Stimulated activated CD4-positive, alpha-beta T cell treated with anti-CD3 and anti-CD28 coated beads, Interleukin-4, amount 100 ng/mL, for 48 hours (primary cell): ENCODE measurements at regions not wholly inside any gene's neighbourhood (a gene's known extent, or its start where the extent isn't known, plus 50 kb on each side); places are given as distances from the start of the nearest gene placed in this dataset.
"Not testable (repeated sequence)": the region's sequence is repeated elsewhere in the genome, so short reads cannot be mapped to it uniquely, and the experiment has no call there.

Experiments used
- DNase-seq, 2 donors: peaks; one replicate each; pipeline ENCODE4 v3.0.0-alpha.2; 2020; ENCODE audit warnings: low read depth in 2 of 2

- DNase-seq, result no peak
These were observed 112.7 kb downstream of the TANC2 start for GRCh38 chr17:63078707-63079106.

- no peak for DNase-seq
These were observed 116.3 kb downstream of the TANC2 start for GRCh38 chr17:63082273-63082861.

DNA sequence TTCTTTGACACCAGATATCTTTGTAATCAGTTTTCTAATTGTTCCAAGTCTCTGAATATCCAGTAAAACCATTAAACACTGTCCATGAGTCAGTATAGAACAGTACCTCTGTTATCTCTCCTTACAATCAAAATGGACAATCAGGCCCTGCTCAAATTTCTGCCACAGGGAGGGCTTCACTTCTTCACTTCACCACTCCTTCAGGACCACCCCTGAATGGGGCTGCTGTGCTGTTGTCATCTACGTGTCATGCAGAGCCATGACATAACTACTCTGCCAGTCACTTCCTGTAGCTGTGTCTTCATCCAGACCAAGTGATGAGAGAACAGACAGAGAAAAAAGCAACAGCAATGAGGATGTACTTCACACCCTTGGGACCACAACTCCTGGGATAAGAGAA is 116.9 kb downstream of the TANC2 start:
- no peak for DNase-seq

DNA sequence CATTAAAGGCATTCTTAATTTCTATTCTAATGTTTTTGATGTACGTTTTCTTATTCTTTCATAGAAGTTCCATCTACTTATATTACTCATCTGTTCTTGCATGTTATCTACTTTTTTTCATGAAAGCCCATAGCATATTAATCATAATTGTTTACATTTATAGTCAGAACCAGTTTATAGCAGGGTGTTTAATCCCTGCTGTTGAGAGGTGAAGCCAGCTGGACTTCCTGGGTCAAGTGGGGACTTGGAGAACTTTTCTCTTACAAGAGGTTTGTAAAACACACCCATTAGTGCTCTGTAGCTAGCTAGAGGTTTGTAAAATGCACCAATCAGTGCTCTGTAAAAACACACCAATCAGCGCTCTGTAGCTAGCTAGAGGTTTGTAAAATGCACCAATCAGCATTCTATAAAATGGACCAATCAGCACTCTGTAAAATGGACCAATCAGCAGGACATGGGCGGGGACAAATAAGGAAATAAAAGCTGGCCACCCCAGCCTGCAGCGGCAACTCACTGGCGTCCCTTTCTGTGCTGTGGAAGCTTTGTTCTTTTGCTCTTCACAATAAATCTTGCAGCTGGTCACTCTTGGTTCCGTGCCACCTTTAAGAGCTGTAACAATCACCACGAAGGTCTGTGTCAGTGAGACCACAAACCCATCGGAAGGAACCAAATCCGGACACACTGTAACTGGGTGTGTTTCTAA is 120.6 kb downstream of the TANC2 start:
- DNase-seq, result no peak

DNA sequence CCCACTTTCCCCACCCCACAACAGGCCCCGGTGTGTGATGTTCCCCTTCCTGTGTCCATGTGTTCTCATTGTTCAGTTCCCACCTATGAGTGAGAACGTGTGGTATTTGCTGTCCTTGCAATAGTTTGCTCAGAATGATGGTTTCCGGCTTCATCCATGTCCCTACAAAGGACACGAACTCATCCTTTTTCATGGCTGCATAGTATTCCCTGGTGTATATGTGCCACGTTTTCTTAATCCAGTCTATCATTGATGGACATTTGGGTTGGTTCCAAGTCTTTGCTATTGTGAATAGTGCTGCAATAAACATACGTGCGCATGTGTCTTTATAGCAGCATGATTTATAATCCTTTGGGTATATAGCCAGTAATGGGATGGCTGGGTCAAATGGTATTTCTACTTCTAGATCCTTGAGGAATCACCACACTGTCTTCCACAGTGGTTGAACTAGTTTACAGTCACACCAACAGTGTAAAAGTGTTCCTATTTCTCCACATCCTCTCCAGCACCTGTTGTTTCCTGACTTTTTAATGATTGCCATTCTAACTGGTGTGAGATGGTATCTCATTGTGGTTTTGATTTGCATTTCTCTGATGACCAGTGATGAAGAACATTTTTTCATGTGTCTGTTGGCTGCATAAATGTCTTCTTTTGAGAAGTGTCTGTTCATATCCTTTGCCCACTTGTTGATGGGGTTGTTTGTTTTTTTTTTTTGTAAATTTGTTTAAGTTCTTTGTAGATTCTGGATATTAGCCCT is 124.5 kb downstream of the TANC2 start:
- DNase-seq, result not testable (repeated sequence)

DNA sequence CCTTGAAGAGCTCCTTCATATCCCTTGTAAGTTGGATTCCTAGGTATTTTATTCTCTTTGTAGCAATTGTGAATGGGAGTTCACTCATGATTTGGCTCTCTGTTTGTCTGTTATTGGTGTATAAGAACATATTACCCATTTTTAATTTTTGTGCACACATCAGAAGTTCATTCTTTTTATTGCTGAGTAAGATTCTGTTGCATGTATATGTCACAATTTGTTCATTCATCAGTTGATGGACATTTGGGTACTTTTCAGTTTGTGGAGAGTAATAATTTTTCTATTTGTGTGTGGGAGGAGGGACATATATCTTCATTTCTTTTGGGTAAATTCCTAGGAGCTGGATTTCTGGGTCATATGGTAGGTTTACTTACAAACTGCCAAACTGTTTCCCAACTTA is 125.9 kb downstream of the TANC2 start:
- not testable (repeated sequence) for DNase-seq

- DNase-seq, result no peak
These were observed 128.6 kb downstream of the TANC2 start for GRCh38 chr17:63094631-63095030.

- no peak for DNase-seq
These were observed 129.4 kb downstream of the TANC2 start for GRCh38 chr17:63095459-63095858.

- DNase-seq, result no peak
These were observed 129.8 kb downstream of the TANC2 start for GRCh38 chr17:63095879-63096278.

DNA sequence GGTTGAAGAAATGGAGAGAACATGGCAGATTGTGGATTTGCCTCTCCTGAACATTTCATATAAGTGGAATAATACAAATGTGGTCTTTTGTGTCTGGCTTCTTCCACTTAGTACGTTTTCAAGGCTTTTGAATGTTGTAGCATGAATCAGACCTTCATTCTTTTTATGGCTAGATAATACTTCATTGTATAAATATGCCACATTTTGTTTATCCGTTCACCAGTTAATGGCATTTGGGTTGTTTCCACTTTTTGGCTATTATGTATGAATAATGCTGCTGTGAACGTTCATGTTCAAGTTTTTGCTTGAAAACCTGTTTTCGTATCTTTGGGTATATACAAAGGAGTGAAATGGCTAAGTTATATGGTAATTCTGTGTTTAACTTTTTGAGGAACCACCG is 130.4 kb downstream of the TANC2 start:
- no peak for DNase-seq

DNA sequence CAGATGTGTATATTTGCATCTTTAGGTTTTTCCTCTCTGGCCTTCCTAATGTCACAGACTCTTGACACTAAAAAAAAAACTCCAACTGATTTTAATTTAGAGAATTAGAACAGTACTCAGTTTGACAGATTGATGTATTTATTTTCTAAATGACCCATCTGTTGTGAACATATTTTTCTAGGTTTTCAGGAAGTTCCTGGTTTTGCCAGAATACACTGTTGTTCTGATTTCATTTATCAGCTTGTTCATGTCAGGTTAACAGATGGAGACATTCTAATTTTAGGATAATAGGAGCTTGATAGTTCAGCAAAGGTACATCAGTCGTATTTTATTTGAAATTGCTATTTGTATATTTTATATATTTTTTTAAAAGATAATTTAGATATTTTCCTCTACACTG is 133.4 kb downstream of the TANC2 start:
- DNase-seq, result no peak

DNA sequence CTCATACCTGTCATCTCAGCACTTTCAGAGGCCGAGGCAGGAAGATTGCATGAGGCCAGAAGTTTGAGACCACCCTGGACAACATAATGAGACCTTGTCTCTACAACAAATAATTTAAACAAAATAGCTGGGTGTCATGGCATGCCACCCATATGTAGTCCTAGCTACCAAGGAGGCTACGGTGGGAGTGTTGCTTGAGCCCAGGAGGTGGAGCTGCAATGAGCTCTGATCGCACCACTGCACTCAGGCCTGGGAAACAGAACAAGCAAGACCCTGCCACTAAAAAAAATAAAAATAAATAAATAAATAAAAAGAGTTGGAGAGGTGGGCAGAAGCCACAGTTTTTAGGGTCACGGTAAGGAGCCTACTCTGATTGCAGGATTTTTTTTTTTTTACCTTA is 136.0 kb downstream of the TANC2 start:
- no peak for DNase-seq

GRCh38 chr17:63106050-63106449 is 140.0 kb downstream of the TANC2 start:
- no peak for DNase-seq

DNA sequence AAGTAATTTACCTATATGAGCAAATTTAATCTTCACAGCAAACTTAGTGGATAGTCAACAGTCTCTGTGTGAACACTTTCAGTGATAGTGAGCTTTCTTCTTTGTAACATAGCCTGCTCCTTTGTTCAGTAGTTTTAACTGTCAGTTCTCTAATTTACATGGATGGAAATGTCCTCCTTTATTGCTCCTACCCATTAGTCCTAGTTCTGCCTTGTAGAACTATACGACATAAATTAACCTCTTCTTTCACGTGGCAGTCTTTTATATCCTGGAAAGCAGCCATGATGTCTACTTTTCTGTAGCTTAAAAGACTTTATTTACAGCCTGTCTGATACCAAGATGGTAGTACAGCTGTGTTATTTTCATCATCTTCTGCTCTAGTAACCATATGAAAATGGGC is 143.6 kb downstream of the TANC2 start:
- DNase-seq, result no peak

DNA sequence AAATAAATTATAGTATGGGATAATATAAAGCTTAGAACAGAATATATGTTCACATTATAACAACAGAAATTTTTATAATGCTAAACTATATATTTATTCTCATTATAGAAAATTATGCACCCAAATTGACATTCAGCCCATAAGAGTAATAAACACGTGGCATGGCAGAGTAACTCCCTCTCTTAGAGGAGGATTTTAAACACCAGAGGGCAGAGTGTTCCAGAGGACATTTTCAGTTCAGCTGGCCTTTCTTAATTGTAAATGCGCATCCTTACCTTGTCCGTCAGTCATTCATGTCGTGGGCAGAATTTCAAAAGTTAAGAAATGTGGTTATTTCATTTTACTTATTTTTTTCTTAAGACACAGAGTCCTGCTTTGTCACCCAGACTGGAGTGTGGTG is 147.1 kb downstream of the TANC2 start:
- DNase-seq, result no peak

DNA sequence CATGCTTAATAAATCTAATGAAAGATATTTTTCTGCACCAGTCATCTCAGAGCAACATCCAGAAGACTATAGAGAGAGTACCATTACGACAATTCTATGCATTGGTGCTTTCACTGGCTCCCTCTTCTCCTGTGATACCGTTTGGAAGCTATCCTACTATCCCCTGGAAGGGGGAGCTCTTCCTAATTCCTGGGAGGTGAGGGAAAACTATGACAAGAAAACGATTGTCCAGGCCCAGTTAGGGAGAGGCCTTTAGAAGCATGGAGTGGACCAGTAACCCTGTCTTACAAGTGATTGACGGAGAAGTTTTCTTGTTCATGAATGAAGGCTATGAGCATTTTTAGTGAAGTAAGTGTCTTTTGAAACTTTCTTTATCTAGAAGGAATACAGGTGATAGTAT is 150.2 kb downstream of the TANC2 start:
- DNase-seq, result no peak

- DNase-seq, result no peak
These were observed 151.2 kb downstream of the TANC2 start for GRCh38 chr17:63116967-63117830.

DNA sequence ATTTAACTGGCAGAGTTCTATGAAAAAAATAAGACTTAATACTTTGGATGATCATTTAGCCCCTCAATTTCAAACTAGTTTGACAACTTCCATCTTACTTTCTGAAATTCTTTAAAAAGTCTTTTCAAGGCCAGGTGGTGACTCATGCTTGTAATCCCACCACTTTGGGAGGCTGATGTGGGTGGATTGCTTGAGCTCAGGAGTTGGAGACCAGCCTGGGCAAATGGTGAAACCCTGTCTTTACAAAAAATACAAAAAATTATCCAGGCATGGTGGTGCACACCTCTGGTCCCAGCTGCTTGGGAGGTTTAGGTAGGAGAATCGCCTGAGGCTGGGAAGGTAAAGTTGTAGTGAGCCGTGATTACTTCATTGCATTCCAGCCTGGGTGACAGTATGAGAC is 154.4 kb downstream of the TANC2 start:
- no peak for DNase-seq

- DNase-seq, result no peak
These were observed 158.5 kb downstream of the TANC2 start for GRCh38 chr17:63124536-63124935.

GRCh38 chr17:63124958-63125357 is 158.9 kb downstream of the TANC2 start:
- DNase-seq, result no peak

GRCh38 chr17:63125987-63126386 is 160.0 kb downstream of the TANC2 start:
- DNase-seq, result no peak

GRCh38 chr17:63126607-63127006 is 160.6 kb downstream of the TANC2 start:
- no peak for DNase-seq
